WI38 (cell line): ENCODE measurements at regions not wholly inside any gene's neighbourhood (a gene's known extent, or its start where the extent isn't known, plus 50 kb on each side); places are given as distances from the start of the nearest gene placed in this dataset.

ENCODE experiments used
- H3K4me3 ChIP-seq: 2 replicates; pipeline ENCODE4 v1.5.1; 2011; ENCODE audit warnings: low read depth, mild to moderate bottlenecking, control low read depth, low read length
- CTCF ChIP-seq: IDR thresholded peaks from 2 replicates; pipeline ENCODE4 v1.5.1; 2012; ENCODE audit warnings: low read depth, mild to moderate bottlenecking, control low read depth, low read length

GRCh38 chr2:4895371-4895770, 796.8 kb upstream of the SOX11 start:
- H3K4me3 ChIP-seq, result no peak overlapping the region
- no peak for TF ChIP-seq CTCF

- no peak for TF ChIP-seq CTCF
- no peak overlapping the region for H3K4me3 ChIP-seq
These were observed 793.5 kb upstream of the SOX11 start for GRCh38 chr2:4898706-4899105.

- H3K4me3 ChIP-seq, result no peak overlapping the region
- no peak for TF ChIP-seq CTCF
These were observed 791.9 kb upstream of the SOX11 start for GRCh38 chr2:4900242-4900641.

- no peak overlapping the region for H3K4me3 ChIP-seq
- no peak for TF ChIP-seq CTCF
These were observed 791.1 kb upstream of the SOX11 start for GRCh38 chr2:4900861-4901770.

GRCh38 chr2:4903656-4904348, 788.4 kb upstream of the SOX11 start:
- TF ChIP-seq CTCF, result no peak
- no peak overlapping the region for H3K4me3 ChIP-seq

- no peak for TF ChIP-seq CTCF
- no peak overlapping the region for H3K4me3 ChIP-seq
These were observed 783.7 kb upstream of the SOX11 start for GRCh38 chr2:4908461-4908860.
